ENCODE measurements at regions not wholly inside any gene's neighbourhood (a gene's known extent, or its start where the extent isn't known, plus 50 kb on each side); places are given as distances from the start of the nearest gene placed in this dataset.

DNA sequence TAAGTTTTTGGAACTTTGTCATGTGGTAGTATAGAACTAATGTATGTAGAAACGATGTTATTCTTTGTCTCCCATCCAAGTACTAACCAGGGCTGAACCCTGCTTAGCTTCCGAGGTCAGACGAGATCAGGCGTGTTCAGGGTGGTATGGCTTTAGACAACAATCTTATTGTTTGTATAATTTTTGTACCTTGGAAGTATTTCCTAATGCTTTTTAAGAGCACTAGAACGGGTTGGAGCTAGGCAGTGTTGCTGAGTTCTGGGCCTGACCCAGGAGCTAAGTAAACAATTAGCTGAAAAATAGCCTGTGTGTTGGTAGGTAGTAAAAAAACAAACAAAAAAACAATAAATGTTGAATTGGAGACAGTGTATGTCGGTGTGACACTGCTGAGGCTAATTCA, 244.3 kb downstream of the EMP1 start:
- no peak for DNase-seq (ENCODE audit: low read depth in 1 of 2, low spot score in 1 of 2)
- Histone ChIP-seq H3K27ac (replicated peaks) (no peak overlapping the region), H3K4me3 (replicated peaks; ENCODE audit: insufficient read depth, low read length) (no peak overlapping the region), H3K27me3 (ENCODE audit: insufficient read depth, poor library complexity, severe bottlenecking) (peaks cover 4% of the 10 kb centered on the region)
- TF ChIP-seq POLR2AphosphoS5 (IDR thresholded peaks at IDR 0.05; ENCODE audit: low read depth) (no peak), SPI1 (IDR thresholded peaks at IDR 0.05; ENCODE audit: borderline replicate concordance, low read depth) (no peak), GABPA (IDR thresholded peaks at IDR 0.05; ENCODE audit: low read depth) (no peak)
- TF ChIP-seq, protein P1, sequence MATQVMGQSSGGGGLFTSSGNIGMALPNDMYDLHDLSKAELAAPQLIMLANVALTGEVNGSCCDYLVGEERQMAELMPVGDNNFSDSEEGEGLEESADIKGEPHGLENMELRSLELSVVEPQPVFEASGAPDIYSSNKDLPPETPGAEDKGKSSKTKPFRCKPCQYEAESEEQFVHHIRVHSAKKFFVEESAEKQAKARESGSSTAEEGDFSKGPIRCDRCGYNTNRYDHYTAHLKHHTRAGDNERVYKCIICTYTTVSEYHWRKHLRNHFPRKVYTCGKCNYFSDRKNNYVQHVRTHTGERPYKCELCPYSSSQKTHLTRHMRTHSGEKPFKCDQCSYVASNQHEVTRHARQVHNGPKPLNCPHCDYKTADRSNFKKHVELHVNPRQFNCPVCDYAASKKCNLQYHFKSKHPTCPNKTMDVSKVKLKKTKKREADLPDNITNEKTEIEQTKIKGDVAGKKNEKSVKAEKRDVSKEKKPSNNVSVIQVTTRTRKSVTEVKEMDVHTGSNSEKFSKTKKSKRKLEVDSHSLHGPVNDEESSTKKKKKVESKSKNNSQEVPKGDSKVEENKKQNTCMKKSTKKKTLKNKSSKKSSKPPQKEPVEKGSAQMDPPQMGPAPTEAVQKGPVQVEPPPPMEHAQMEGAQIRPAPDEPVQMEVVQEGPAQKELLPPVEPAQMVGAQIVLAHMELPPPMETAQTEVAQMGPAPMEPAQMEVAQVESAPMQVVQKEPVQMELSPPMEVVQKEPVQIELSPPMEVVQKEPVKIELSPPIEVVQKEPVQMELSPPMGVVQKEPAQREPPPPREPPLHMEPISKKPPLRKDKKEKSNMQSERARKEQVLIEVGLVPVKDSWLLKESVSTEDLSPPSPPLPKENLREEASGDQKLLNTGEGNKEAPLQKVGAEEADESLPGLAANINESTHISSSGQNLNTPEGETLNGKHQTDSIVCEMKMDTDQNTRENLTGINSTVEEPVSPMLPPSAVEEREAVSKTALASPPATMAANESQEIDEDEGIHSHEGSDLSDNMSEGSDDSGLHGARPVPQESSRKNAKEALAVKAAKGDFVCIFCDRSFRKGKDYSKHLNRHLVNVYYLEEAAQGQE (IDR thresholded peaks at IDR 0.05; ENCODE audit: insufficient replicate concordance, low read depth): no peak
- TF ChIP-seq, protein P2, sequence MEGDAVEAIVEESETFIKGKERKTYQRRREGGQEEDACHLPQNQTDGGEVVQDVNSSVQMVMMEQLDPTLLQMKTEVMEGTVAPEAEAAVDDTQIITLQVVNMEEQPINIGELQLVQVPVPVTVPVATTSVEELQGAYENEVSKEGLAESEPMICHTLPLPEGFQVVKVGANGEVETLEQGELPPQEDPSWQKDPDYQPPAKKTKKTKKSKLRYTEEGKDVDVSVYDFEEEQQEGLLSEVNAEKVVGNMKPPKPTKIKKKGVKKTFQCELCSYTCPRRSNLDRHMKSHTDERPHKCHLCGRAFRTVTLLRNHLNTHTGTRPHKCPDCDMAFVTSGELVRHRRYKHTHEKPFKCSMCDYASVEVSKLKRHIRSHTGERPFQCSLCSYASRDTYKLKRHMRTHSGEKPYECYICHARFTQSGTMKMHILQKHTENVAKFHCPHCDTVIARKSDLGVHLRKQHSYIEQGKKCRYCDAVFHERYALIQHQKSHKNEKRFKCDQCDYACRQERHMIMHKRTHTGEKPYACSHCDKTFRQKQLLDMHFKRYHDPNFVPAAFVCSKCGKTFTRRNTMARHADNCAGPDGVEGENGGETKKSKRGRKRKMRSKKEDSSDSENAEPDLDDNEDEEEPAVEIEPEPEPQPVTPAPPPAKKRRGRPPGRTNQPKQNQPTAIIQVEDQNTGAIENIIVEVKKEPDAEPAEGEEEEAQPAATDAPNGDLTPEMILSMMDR (IDR thresholded peaks at IDR 0.05; ENCODE audit: insufficient read depth, low read length): no peak

DNA sequence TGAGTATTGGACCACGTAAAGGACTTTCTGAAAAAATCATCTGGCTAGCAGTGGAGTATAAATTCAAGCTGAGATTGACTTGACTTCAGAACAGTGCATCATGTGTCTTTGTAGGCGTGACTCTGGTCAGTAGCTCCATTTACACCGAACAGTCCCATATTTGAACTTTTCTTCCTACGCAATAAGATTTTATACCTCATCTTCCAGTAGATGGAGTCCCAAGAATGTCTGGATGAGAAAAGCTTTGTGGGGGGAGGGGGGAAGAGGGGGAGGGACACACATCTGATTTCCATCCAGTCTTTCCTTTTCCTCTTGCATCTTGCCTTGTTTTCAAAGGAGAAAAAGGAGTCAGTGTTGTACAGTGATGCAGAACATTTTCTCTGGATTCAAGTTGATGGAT, 241.0 kb downstream of the EMP1 start:
- Histone ChIP-seq H3K4me3 (replicated peaks; ENCODE audit: insufficient read depth, low read length) (no peak overlapping the region), H3K27me3 (ENCODE audit: insufficient read depth, poor library complexity, severe bottlenecking) (peaks cover 2% of the 10 kb centered on the region), H3K27ac (replicated peaks) (no peak overlapping the region)
- TF ChIP-seq SPI1 (IDR thresholded peaks at IDR 0.05; ENCODE audit: borderline replicate concordance, low read depth) (no peak), GABPA (IDR thresholded peaks at IDR 0.05; ENCODE audit: low read depth) (no peak), POLR2AphosphoS5 (IDR thresholded peaks at IDR 0.05; ENCODE audit: low read depth) (no peak)
- TF ChIP-seq, protein P1 (IDR thresholded peaks at IDR 0.05; ENCODE audit: insufficient replicate concordance, low read depth): no peak
- TF ChIP-seq, protein P2 (IDR thresholded peaks at IDR 0.05; ENCODE audit: insufficient read depth, low read length): no peak
- DNase-seq (ENCODE audit: low read depth in 1 of 2, low spot score in 1 of 2): no peak

DNA sequence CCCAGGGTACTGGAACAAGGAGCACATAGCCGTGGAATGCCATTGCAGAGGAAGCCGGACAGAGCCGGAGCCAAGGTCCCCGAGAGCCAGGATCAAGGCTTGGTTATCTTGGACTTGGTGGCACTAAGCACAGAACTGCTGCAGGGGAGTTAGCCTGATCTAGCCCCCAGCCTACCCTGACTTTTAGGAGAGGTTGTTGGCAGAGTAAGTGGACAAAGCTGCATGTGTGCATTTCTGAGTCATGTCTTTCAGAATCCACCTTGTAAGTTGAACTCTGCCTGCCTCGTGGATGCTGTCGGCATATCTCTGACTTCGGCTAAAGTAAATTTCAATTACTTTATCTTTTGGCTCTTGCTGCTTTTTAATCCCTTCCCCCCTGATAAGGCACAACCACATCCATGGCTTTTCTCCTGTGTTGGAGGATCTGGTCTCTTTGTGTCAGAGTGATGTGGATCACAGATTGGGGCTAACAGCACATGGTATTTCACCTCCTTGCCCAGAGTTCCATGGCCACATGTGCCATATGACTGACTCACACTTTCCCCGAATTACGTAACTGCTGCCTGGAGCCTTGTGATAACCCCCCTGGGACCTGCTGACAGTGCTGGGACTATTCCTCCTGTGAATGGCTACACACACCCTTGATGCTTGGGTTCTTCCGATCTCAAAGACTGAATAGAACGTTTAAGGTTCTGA, 240.3 kb downstream of the EMP1 start:
- no peaks in the 10 kb centered on the region for H3K27me3 ChIP-seq (ENCODE audit: insufficient read depth, poor library complexity, severe bottlenecking)
- H3K27ac ChIP-seq (replicated peaks): no peak overlapping the region
- peak in 1 of 2 experiments; percentile 2 for DNase-seq (ENCODE audit: low read depth in 1 of 2, low spot score in 1 of 2)
- TF ChIP-seq SPI1 (IDR thresholded peaks at IDR 0.05; ENCODE audit: borderline replicate concordance, low read depth): no peak
- no peak for TF ChIP-seq POLR2AphosphoS5 (IDR thresholded peaks at IDR 0.05; ENCODE audit: low read depth)
- TF ChIP-seq, protein P2 (IDR thresholded peaks at IDR 0.05; ENCODE audit: insufficient read depth, low read length): no peak
- TF ChIP-seq, protein P1 (IDR thresholded peaks at IDR 0.05; ENCODE audit: insufficient replicate concordance, low read depth): no peak
- no peak for TF ChIP-seq GABPA (IDR thresholded peaks at IDR 0.05; ENCODE audit: low read depth)
- H3K4me3 ChIP-seq (replicated peaks; ENCODE audit: insufficient read depth, low read length): no peak overlapping the region
